Loucy (cell line): ENCODE measurements at regions not wholly inside any gene's neighbourhood (a gene's known extent, or its start where the extent isn't known, plus 50 kb on each side); places are given as distances from the start of the nearest gene placed in this dataset.

Source experiments
- EZH2phosphoT487 ChIP-seq: fragments of 200-600 bp; IDR thresholded peaks from 2 replicates; pipeline ENCODE4 v1.6.1; 2018; ENCODE audit warnings: antibody characterized with exemption, mild to moderate bottlenecking, moderate library complexity, borderline replicate concordance
- TF ChIP-seq, protein P1 (sequence below): fragments of 200-600 bp; sonication (generic); conservative IDR thresholded peaks from 2 replicates; pipeline ENCODE4 v1.5.1; 2014; ENCODE audit warnings: mild to moderate bottlenecking, antibody characterized with exemption, low read length

DNA sequence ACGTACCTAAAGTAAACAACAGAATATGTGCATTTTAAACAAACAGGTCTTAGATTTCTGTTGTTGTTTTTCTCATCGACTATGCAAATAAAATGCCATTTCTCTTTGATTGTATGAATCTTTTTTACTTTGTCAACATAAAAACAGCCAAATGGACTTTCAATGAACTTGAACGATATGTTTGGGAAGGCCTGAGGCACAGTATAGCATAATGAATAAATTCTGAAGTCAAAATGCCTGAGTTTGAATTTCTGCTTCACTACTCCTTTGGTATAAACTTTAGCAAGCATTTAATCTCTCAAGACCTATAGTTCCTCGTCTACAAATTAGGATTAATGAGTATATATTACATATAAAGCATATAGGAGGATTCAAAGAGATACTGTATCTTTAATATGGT lies 1369.9 kb upstream of the TENM4 start:
- TF ChIP-seq, protein P1, sequence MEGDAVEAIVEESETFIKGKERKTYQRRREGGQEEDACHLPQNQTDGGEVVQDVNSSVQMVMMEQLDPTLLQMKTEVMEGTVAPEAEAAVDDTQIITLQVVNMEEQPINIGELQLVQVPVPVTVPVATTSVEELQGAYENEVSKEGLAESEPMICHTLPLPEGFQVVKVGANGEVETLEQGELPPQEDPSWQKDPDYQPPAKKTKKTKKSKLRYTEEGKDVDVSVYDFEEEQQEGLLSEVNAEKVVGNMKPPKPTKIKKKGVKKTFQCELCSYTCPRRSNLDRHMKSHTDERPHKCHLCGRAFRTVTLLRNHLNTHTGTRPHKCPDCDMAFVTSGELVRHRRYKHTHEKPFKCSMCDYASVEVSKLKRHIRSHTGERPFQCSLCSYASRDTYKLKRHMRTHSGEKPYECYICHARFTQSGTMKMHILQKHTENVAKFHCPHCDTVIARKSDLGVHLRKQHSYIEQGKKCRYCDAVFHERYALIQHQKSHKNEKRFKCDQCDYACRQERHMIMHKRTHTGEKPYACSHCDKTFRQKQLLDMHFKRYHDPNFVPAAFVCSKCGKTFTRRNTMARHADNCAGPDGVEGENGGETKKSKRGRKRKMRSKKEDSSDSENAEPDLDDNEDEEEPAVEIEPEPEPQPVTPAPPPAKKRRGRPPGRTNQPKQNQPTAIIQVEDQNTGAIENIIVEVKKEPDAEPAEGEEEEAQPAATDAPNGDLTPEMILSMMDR, result no peak
- no peak for TF ChIP-seq EZH2phosphoT487
